ENCODE measurements at regions not wholly inside any gene's neighbourhood (a gene's known extent, or its start where the extent isn't known, plus 50 kb on each side); places are given as distances from the start of the nearest gene placed in this dataset.

- no peak for TF ChIP-seq CTCF (IDR thresholded peaks at IDR 0.05)
- no peak for TF ChIP-seq POLR2A (IDR thresholded peaks at IDR 0.05)
Observed at GRCh38 chr14:105862581-105863239, 336.3 kb downstream of the TMEM121 start.
